ENCODE measurements at regions not wholly inside any gene's neighbourhood (a gene's known extent, or its start where the extent isn't known, plus 50 kb on each side); places are given as distances from the start of the nearest gene placed in this dataset.
A peak's percentile ranks its signal among the peaks of the same experiment; 100 is the strongest.
"Not testable (repeated sequence)": the region's sequence is repeated elsewhere in the genome, so short reads cannot be mapped to it uniquely, and the experiment has no call there.

DNA sequence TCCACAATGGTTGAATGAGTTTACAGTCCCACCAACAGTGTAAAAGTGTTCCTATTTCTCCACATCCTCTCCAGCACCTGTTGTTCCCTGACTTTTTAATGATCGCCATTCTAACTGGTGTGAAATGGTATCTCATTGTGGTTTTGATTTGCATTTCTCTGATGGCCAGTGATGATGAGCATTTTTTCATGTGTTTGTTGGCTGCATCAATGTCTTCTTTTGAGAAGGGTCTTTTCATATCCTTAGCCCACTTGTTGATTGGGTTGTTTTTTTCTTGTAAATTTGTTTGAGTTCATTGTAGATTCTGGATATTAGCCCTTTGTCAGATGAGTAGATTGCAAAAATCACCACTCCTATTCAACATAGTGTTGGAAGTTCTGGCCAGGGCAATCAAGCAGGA is 287.6 kb upstream of the RASGRP1 start:
- H3K4me1 ChIP-seq (replicated peaks in 1 of 2); H3K27ac ChIP-seq; in situ Hi-C loops (cut with MboI; ENCODE audit: low pct_unique_long_range_greater_than_20kb in 2 of 9, low sequenced_read_pairs in 9 of 9, unreplicated experiment in 9 of 9); H3K4me3 ChIP-seq; ATAC-seq (replicated peaks in 6 of 8): not testable (repeated sequence)
- WGBS, 10 experiments = no CpG with 5 or more reads among the region's 1 CpG

DNA sequence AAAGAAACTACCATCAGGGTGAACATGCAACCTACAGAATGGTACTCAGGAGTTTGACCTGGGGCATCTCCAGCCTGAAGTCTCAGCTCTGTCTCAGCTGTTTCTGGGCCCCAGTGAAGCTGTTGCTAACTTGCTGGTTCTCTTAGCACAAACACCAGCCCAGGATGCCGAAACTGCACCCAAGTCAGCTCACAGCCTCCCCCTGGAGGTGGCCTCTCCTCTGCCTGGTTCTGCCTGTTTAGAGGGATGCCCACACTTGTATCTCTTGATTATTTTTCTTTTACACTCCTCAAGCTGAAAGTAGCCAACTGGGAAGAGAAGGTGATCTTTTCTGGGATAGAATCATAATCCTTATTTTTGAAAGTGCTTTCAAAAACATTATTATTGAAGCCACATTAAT is 289.0 kb upstream of the RASGRP1 start:
- Histone ChIP-seq H3K4me1 (replicated peaks in 1 of 2) (peaks cover 0 to 5% of the 10 kb centered on the region in 2 donors), H3K4me3 (no peak overlapping the region), H3K27ac (no peak overlapping the region)
- in situ Hi-C loops (cut with MboI; ENCODE audit: low pct_unique_long_range_greater_than_20kb in 2 of 9, low sequenced_read_pairs in 9 of 9, unreplicated experiment in 9 of 9) = no loop called here
- WGBS, 10 experiments = 11 to 67% (median 37%) methylated on average over 1 of the region's 1 CpG; no CpG with 5 or more reads in 6 of the 10 experiments
- ATAC-seq (replicated peaks in 6 of 8) = peak in 2 of 8 experiments; percentile 39 to 56

- in situ Hi-C loops (cut with MboI; ENCODE audit: low pct_unique_long_range_greater_than_20kb in 2 of 9, low sequenced_read_pairs in 9 of 9, unreplicated experiment in 9 of 9) = no loop called here
- H3K27ac ChIP-seq = no peak overlapping the region
- H3K4me1 ChIP-seq (replicated peaks in 1 of 2) = peaks cover 0 to 5% of the 10 kb centered on the region in 2 donors
- 0 to 66% (median 27%) methylated on average over 1 to 4 of the region's 4 CpGs; no CpG with 5 or more reads in 1 of the 10 experiments for WGBS, 10 experiments
- H3K4me3 ChIP-seq = no peak overlapping the region
- ATAC-seq (replicated peaks in 6 of 8) = peak in 6 of 8 experiments; percentile 60 to 99 (median 84)
Observed at GRCh38 chr15:38854506-38854905, 289.9 kb upstream of the RASGRP1 start.

DNA sequence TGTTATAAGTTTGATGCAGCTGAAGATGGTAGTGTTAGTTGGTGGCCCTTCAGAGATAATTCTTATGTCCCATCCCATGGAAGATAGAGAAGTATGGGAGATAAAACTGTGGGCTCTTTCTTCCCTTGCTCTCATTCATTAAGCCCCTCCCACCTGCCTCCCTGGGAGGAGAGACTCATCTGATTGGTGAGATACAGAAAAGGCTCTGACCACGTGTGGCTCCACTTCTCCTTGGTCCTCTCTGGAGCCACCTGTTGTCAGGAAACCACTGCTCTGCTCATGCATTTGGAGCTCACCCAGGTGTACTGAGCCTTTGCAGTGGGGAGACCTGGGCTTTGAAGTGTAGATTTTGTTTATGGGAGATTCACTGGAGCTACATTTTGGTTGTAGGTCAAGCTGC is 293.2 kb upstream of the RASGRP1 start:
- Histone ChIP-seq H3K27ac (no peak overlapping the region), H3K4me1 (replicated peaks in 1 of 2) (peaks cover 0 to 5% of the 10 kb centered on the region in 2 donors), H3K4me3 (no peak overlapping the region)
- WGBS, 10 experiments = 20 to 80% (median 60%) methylated on average over 1 of the region's 1 CpG; no CpG with 5 or more reads in 5 of the 10 experiments
- ATAC-seq (replicated peaks in 6 of 8) = no peak
- in situ Hi-C loops (cut with MboI; ENCODE audit: low pct_unique_long_range_greater_than_20kb in 2 of 9, low sequenced_read_pairs in 9 of 9, unreplicated experiment in 9 of 9) = no loop called here

DNA sequence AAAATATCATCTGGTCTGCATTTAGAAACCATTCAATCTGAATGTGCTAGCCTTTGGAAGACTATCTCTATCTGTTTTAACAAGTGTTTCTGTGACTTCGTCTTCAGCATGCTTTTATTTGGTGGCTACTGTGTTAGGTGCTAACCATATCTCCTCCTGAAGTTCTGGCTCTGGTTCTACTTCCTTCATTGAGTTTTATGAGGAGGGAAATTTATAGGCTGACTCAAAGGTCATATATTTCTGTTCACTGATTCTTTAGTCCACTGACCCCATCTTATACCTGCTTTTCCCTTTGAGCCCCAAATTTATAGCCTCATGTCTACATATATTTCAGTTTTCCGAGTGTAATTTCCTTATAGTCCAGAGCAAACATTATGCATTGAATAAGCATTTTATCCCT is 295.0 kb upstream of the RASGRP1 start:
- WGBS, 10 experiments = 56 to 93% (median 84%) methylated on average over 1 to 2 of the region's 2 CpGs; no CpG with 5 or more reads in 4 of the 10 experiments
- Histone ChIP-seq H3K27ac (no peak overlapping the region), H3K4me3 (no peak overlapping the region), H3K4me1 (replicated peaks in 1 of 2) (no peaks in the 10 kb centered on the region)
- no peak for ATAC-seq (replicated peaks in 6 of 8)
- in situ Hi-C loops (cut with MboI; ENCODE audit: low pct_unique_long_range_greater_than_20kb in 2 of 9, low sequenced_read_pairs in 9 of 9, unreplicated experiment in 9 of 9) = no loop called here

- no peak for ATAC-seq (replicated peaks in 6 of 8)
- in situ Hi-C loops (cut with MboI; ENCODE audit: low pct_unique_long_range_greater_than_20kb in 2 of 9, low sequenced_read_pairs in 9 of 9, unreplicated experiment in 9 of 9) = no loop called here
- Histone ChIP-seq H3K4me3 (no peak overlapping the region), H3K4me1 (replicated peaks in 1 of 2) (no peaks in the 10 kb centered on the region), H3K27ac (no peak overlapping the region)
- 29 to 100% (median 55%) methylated on average over 1 to 4 of the region's 4 CpGs; no CpG with 5 or more reads in 2 of the 10 experiments for WGBS, 10 experiments
Observed at GRCh38 chr15:38860253-38860652, 295.6 kb upstream of the RASGRP1 start.

GRCh38 chr15:38860674-38861073 is 296.1 kb upstream of the RASGRP1 start:
- Histone ChIP-seq H3K4me3 (no peak overlapping the region), H3K4me1 (replicated peaks in 1 of 2) (no peaks in the 10 kb centered on the region), H3K27ac (no peak overlapping the region)
- ATAC-seq (replicated peaks in 6 of 8) = peak in 3 of 8 experiments; percentile 49 to 86 (median 68)
- in situ Hi-C loops (cut with MboI; ENCODE audit: low pct_unique_long_range_greater_than_20kb in 2 of 9, low sequenced_read_pairs in 9 of 9, unreplicated experiment in 9 of 9) = no loop called here

- ATAC-seq (replicated peaks in 6 of 8) = no peak
- Histone ChIP-seq H3K4me1 (replicated peaks in 1 of 2) (no peaks in the 10 kb centered on the region), H3K4me3 (no peak overlapping the region), H3K27ac (no peak overlapping the region)
- in situ Hi-C loops (cut with MboI; ENCODE audit: low pct_unique_long_range_greater_than_20kb in 2 of 9, low sequenced_read_pairs in 9 of 9, unreplicated experiment in 9 of 9) = no loop called here
Observed at GRCh38 chr15:38861108-38861507, 296.5 kb upstream of the RASGRP1 start.

DNA sequence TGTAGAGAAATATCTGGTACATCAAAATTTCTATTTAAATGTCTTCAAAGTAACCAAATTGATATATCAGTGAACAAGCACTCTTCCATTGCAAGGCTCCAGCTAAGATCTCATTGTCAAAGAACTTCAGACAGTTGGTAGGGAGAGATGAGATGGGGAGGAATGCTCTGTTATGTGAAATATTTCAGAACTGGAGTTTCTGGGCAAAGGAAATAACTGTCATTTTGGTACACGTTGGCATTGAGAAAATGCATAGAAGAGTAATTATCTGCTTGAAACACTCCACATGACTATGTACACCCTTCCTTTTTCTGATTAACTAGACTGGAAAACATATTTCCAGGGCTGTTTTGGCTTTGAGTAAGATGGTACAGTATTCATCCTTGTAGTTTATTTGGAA is 297.5 kb upstream of the RASGRP1 start:
- Histone ChIP-seq H3K4me1 (replicated peaks in 1 of 2) (no peaks in the 10 kb centered on the region), H3K27ac (no peak overlapping the region), H3K4me3 (no peak overlapping the region)
- 0 to 83% (median 43%) methylated on average over 1 of the region's 1 CpG; no CpG with 5 or more reads in 3 of the 10 experiments for WGBS, 10 experiments
- in situ Hi-C loops (cut with MboI; ENCODE audit: low pct_unique_long_range_greater_than_20kb in 2 of 9, low sequenced_read_pairs in 9 of 9, unreplicated experiment in 9 of 9) = no loop called here
- ATAC-seq (replicated peaks in 6 of 8) = no peak

- H3K27ac ChIP-seq = no peak overlapping the region
- no peak for ATAC-seq (replicated peaks in 6 of 8)
- no peak overlapping the region for H3K4me3 ChIP-seq
- in situ Hi-C loops (cut with MboI; ENCODE audit: low pct_unique_long_range_greater_than_20kb in 2 of 9, low sequenced_read_pairs in 9 of 9, unreplicated experiment in 9 of 9) = no loop called here
- 50 to 100% (median 83%) methylated on average over 1 to 4 of the region's 4 CpGs; no CpG with 5 or more reads in 1 of the 10 experiments for WGBS, 10 experiments
- no peaks in the 10 kb centered on the region for H3K4me1 ChIP-seq (replicated peaks in 1 of 2)
Observed at GRCh38 chr15:38863381-38863780, 298.8 kb upstream of the RASGRP1 start.

DNA sequence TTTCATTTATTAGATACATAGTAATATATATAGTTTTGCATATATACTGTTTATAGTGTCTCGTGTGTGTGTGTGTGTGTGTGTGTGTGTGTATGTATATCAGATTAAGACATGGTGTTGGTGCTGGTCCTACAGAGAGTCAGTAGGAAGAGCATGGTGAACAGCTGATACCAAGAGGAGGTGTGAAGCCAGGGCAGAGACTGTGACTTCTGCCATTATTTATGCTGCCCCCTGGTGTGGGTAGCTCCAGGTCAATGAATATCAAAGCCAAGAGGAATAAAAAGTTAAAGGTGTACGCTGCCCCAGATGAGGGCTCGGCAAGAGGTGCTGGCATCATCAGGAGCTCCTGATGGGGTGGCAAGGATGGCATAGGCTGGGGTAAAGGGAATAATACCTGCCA is 299.5 kb upstream of the RASGRP1 start:
- H3K4me3 ChIP-seq = no peak overlapping the region
- no peaks in the 10 kb centered on the region for H3K4me1 ChIP-seq (replicated peaks in 1 of 2)
- no peak overlapping the region for H3K27ac ChIP-seq
- WGBS, 10 experiments = 67 to 90% methylated on average over 2 to 3 of the region's 3 CpGs; no CpG with 5 or more reads in 8 of the 10 experiments
- ATAC-seq (replicated peaks in 6 of 8) = no peak
- in situ Hi-C loops (cut with MboI; ENCODE audit: low pct_unique_long_range_greater_than_20kb in 2 of 9, low sequenced_read_pairs in 9 of 9, unreplicated experiment in 9 of 9) = no loop called here

DNA sequence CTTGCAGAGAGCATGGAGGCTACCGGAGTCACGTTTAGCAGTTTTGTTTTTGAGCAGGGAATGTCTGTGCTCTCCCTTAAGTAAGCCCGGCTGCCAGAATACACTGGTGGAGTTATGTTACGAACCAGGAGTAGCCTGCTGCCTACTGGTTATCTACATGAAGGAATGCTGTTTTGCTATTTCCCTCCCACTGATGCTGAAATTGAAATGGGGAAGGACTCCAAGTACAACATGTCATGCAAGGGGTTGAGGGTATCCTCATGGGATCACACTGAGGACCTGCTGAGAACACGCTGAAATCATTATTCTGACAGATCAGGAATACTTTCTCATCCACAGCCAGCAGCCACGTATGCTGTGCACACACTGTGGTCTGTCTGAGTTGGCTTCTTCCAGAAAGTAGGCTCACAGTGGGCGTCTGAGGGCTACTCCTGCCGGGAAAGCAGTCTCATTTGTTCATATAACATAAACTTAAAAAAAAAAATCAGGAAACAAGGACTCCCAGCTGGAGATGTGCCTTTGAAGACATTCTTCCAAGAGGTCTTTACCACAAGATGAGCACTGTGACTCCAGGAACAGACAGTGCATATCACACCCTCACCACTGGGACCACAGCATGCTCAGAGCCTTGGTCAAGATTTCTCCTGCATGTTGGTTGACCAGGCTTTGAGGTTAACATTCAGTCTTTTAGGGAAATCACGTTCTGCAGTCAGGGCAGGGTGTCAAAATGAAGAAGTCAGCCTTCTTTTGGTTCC is 300.4 kb upstream of the RASGRP1 start:
- no peak for ATAC-seq (replicated peaks in 6 of 8)
- in situ Hi-C loops (cut with MboI; ENCODE audit: low pct_unique_long_range_greater_than_20kb in 2 of 9, low sequenced_read_pairs in 9 of 9, unreplicated experiment in 9 of 9) = no loop called here
- 0 to 90% (median 60%) methylated on average over 1 to 6 of the region's 9 CpGs; no CpG with 5 or more reads in 1 of the 10 experiments for WGBS, 10 experiments

GRCh38 chr15:38867556-38867955 is 302.9 kb upstream of the RASGRP1 start:
- H3K27ac ChIP-seq = no peak overlapping the region
- 0 to 93% (median 86%) methylated on average over 1 to 7 of the region's 7 CpGs; no CpG with 5 or more reads in 1 of the 10 experiments for WGBS, 10 experiments
- in situ Hi-C loops (cut with MboI; ENCODE audit: low pct_unique_long_range_greater_than_20kb in 2 of 9, low sequenced_read_pairs in 9 of 9, unreplicated experiment in 9 of 9) = no loop called here
- H3K4me1 ChIP-seq (replicated peaks in 1 of 2) = no peaks in the 10 kb centered on the region
- ATAC-seq (replicated peaks in 6 of 8) = no peak
- no peak overlapping the region for H3K4me3 ChIP-seq

More for the DNA sequence above, 300.4 kb upstream of the RASGRP1 start:
- Histone ChIP-seq H3K4me3 (no peak overlapping the region), H3K4me1 (replicated peaks in 1 of 2) (no peaks in the 10 kb centered on the region), H3K27ac (no peak overlapping the region)
